Small intestine (tissue), 7 donors: ENCODE measurements at regions not wholly inside any gene's neighbourhood (a gene's known extent, or its start where the extent isn't known, plus 50 kb on each side); places are given as distances from the start of the nearest gene placed in this dataset.

ENCODE experiments used
- DNase-seq, 2 donors: peaks; one replicate each; pipeline versions ENCODE4 v3.0.0 to v3.0.0-alpha.2; 2013
- FAIRE-seq: peaks from 2 replicates; lab custom pipeline; 2012; peaks lifted over from hg19 to GRCh38; lab: Jason Lieb, UNC
- H3K27ac ChIP-seq, 3 donors: one replicate each; pipeline ENCODE4 v1.5.1; 2013; ENCODE audit warnings: low read length in 2 of 3, mild to moderate bottlenecking in 2 of 3, control low read depth in 1 of 3, inconsistent platforms in 1 of 3, low read depth in 1 of 3, moderate library complexity in 1 of 3
- H3K27me3 ChIP-seq, 3 donors: one replicate each; pipeline ENCODE4 v1.6.1; 2013; ENCODE audit warnings: low read length in 3 of 3, inconsistent platforms in 1 of 3; ENCODE audit not compliant: control insufficient read depth in 3 of 3, insufficient read depth in 3 of 3
- H3K36me3 ChIP-seq, 3 donors: one replicate each; pipeline ENCODE4 v1.6.1; 2013; ENCODE audit warnings: low read length in 3 of 3, inconsistent platforms in 1 of 3, low read depth in 1 of 3, mild to moderate bottlenecking in 1 of 3, moderate library complexity in 1 of 3; ENCODE audit not compliant: control insufficient read depth in 3 of 3, insufficient read depth in 2 of 3
- H3K4me1 ChIP-seq, 3 donors: one replicate each; pipeline ENCODE4 v1.6.1; 2013; ENCODE audit warnings: low read length in 2 of 3, inconsistent platforms in 1 of 3, low read depth in 1 of 3, mild to moderate bottlenecking in 1 of 3, moderate library complexity in 1 of 3; ENCODE audit not compliant: control insufficient read depth in 3 of 3, insufficient read depth in 2 of 3
- H3K4me3 ChIP-seq, 3 donors: one replicate each; pipeline ENCODE4 v1.5.1; 2013; ENCODE audit warnings: low read length in 3 of 3, control low read depth in 1 of 3, inconsistent platforms in 1 of 3, low read depth in 1 of 3, mild to moderate bottlenecking in 1 of 3, moderate library complexity in 1 of 3
- H3K9me3 ChIP-seq, 2 donors: one replicate each; pipeline ENCODE4 v1.6.1; 2013; ENCODE audit warnings: low read depth in 1 of 2, low read length in 1 of 2; ENCODE audit not compliant: control insufficient read depth in 2 of 2, insufficient read depth in 1 of 2
- WGBS, 3 donors: extraction: QIAGEN DNeasy Blood & Tissue Kit; methylation state at CpG; one replicate each; pipeline ENCODE4 v1.1.7; 2013; 5-methylcytosine and 5-hydroxymethylcytosine counted together
- donor health status: healthy with polysubstance abuse.
- donor health status: control.
- donor health status: control.
- donor health status: Bipolar disorder and iron deficiency.
- donor health status: healthy.

GRCh38 chr9:7549249-7549648, 250.3 kb downstream of the DMAC1 start:
- no peak for FAIRE-seq

GRCh38 chr9:7546261-7546660, 253.3 kb downstream of the DMAC1 start:
- Histone ChIP-seq H3K9me3 (no peaks in the 10 kb centered on the region), H3K27me3 (no peaks in the 10 kb centered on the region), H3K4me3 (no peak overlapping the region), H3K27ac (no peak overlapping the region), H3K4me1 (no peaks in the 10 kb centered on the region), H3K36me3 (no peaks in the 10 kb centered on the region)
- DNase-seq (no peak), FAIRE-seq (no peak)
- 13 to 91% (median 86%) methylated on average over 1 of the region's 1 CpG for WGBS, 3 donors

More at GRCh38 chr9:7549249-7549648, 250.3 kb downstream of the DMAC1 start:
- DNase-seq: peak in 1 of 2 donors; percentile 21
- Histone ChIP-seq H3K36me3 (no peaks in the 10 kb centered on the region), H3K9me3 (no peaks in the 10 kb centered on the region), H3K27ac (no peak overlapping the region), H3K4me3 (no peak overlapping the region), H3K4me1 (no peaks in the 10 kb centered on the region), H3K27me3 (no peaks in the 10 kb centered on the region)
- 41 to 63% (median 56%) methylated on average over 3 of the region's 3 CpGs for WGBS, 3 donors

GRCh38 chr9:7545371-7546165, 254.0 kb downstream of the DMAC1 start:
- DNase-seq (no peak), FAIRE-seq (no peak)
- H3K9me3 ChIP-seq: no peaks in the 10 kb centered on the region
- no peak overlapping the region for H3K27ac ChIP-seq
- H3K4me1 ChIP-seq: no peaks in the 10 kb centered on the region
- H3K27me3 ChIP-seq: no peaks in the 10 kb centered on the region
- 91 to 94% (median 94%) methylated on average over 5 of the region's 5 CpGs for WGBS, 3 donors
- no peaks in the 10 kb centered on the region for H3K36me3 ChIP-seq
- no peak overlapping the region for H3K4me3 ChIP-seq

- Histone ChIP-seq H3K4me3 (no peak overlapping the region), H3K9me3 (no peaks in the 10 kb centered on the region), H3K27me3 (no peaks in the 10 kb centered on the region), H3K27ac (no peak overlapping the region), H3K4me1 (no peaks in the 10 kb centered on the region), H3K36me3 (no peaks in the 10 kb centered on the region)
- DNase-seq: no peak
- FAIRE-seq: no peak
- WGBS, 3 donors: 65 to 76% (median 67%) methylated on average over 4 of the region's 4 CpGs
These were observed 256.9 kb downstream of the DMAC1 start for GRCh38 chr9:7542693-7543092.

GRCh38 chr9:7542126-7542525, 257.5 kb downstream of the DMAC1 start:
- Histone ChIP-seq H3K9me3 (no peaks in the 10 kb centered on the region), H3K27ac (no peak overlapping the region), H3K4me3 (no peak overlapping the region), H3K27me3 (no peaks in the 10 kb centered on the region), H3K36me3 (no peaks in the 10 kb centered on the region), H3K4me1 (no peaks in the 10 kb centered on the region)
- FAIRE-seq (no peak), DNase-seq (no peak)
- 18 to 84% (median 52%) methylated on average over 2 of the region's 2 CpGs for WGBS, 3 donors

- no peak overlapping the region for H3K27ac ChIP-seq
- no peak overlapping the region for H3K4me3 ChIP-seq
- 16 to 45% (median 39%) methylated on average over 4 of the region's 4 CpGs for WGBS, 3 donors
- DNase-seq (peak; percentile 49 to 62), FAIRE-seq (no peak)
- no peaks in the 10 kb centered on the region for H3K36me3 ChIP-seq
- no peaks in the 10 kb centered on the region for H3K4me1 ChIP-seq
- no peaks in the 10 kb centered on the region for H3K9me3 ChIP-seq
- no peaks in the 10 kb centered on the region for H3K27me3 ChIP-seq
These were observed 263.2 kb downstream of the DMAC1 start for GRCh38 chr9:7536310-7536939.

GRCh38 chr9:7534211-7534935, 265.2 kb downstream of the DMAC1 start:
- Histone ChIP-seq H3K27ac (no peak overlapping the region), H3K4me3 (no peak overlapping the region), H3K9me3 (no peaks in the 10 kb centered on the region), H3K36me3 (no peaks in the 10 kb centered on the region), H3K4me1 (no peaks in the 10 kb centered on the region), H3K27me3 (no peaks in the 10 kb centered on the region)
- no peak for DNase-seq
- FAIRE-seq: no peak
- WGBS, 3 donors: 66 to 83% (median 75%) methylated on average over 5 of the region's 5 CpGs

- no peak for FAIRE-seq
These were observed 266.0 kb downstream of the DMAC1 start for GRCh38 chr9:7533376-7534090.

More at GRCh38 chr9:7533376-7534090, 266.0 kb downstream of the DMAC1 start:
- WGBS, 3 donors: 84 to 92% (median 88%) methylated on average over 6 of the region's 6 CpGs
- Histone ChIP-seq H3K27ac (no peak overlapping the region), H3K9me3 (no peaks in the 10 kb centered on the region), H3K36me3 (no peaks in the 10 kb centered on the region), H3K4me3 (no peak overlapping the region), H3K4me1 (no peaks in the 10 kb centered on the region), H3K27me3 (no peaks in the 10 kb centered on the region)
- no peak for DNase-seq
